ENCODE measurements at regions not wholly inside any gene's neighbourhood (a gene's known extent, or its start where the extent isn't known, plus 50 kb on each side); places are given as distances from the start of the nearest gene placed in this dataset.

- H3K4me3 Mint-ChIP-seq (ENCODE audit: unreplicated experiment), result no peak overlapping the region
- intact Hi-C loops (cut with micrococcal nuclease; ENCODE audit: unreplicated experiment), result no loop called here
- H3K27me3 ChIP-seq (replicated peaks; ENCODE audit: control insufficient read depth, insufficient read depth, low read length), result no peaks in the 10 kb centered on the region
- H3K27me3 Mint-ChIP-seq (ENCODE audit: insufficient read depth, unreplicated experiment), result no peaks in the 10 kb centered on the region
- H3K9me3 Mint-ChIP-seq (ENCODE audit: unreplicated experiment), result no peaks in the 10 kb centered on the region
- POLR2A ChIA-PET, result no interaction called here
- no peak for TF ChIP-seq CTCF (IDR thresholded peaks at IDR 0.05; ENCODE audit: insufficient read depth in 1 of 2, low read depth in 1 of 2, low read length in 1 of 2, severe bottlenecking in 1 of 2, unreplicated experiment in 1 of 2)
- no peaks in the 10 kb centered on the region for H3K36me3 ChIP-seq (ENCODE audit: control insufficient read depth, insufficient read depth, low read length)
- CTCF ChIA-PET, result no interaction called here
- no peaks in the 10 kb centered on the region for H3K4me1 Mint-ChIP-seq (ENCODE audit: low read depth, unreplicated experiment)
- H3K36me3 Mint-ChIP-seq (ENCODE audit: insufficient read depth, unreplicated experiment), result no peaks in the 10 kb centered on the region
- H3K4me3 ChIP-seq (ENCODE audit: low read depth, low read length), result no peak overlapping the region
- H3K9me3 ChIP-seq, result no peaks in the 10 kb centered on the region
- no peak for DNase-seq
- no TSS peak for BruUV-seq (replicated peaks)
- no peaks in the 10 kb centered on the region for H3K4me1 ChIP-seq
- no peak overlapping the region for H3K27ac Mint-ChIP-seq (ENCODE audit: unreplicated experiment)
These were observed 58.1 kb downstream of the SOCS3 start for GRCh38 chr17:78301821-78302213.

GRCh38 chr17:78300962-78301820 lies 58.7 kb downstream of the SOCS3 start:
- Histone ChIP-seq H3K36me3 (ENCODE audit: control insufficient read depth, insufficient read depth, low read length) (no peaks in the 10 kb centered on the region), H3K4me3 (ENCODE audit: low read depth, low read length) (no peak overlapping the region), H3K9me3 (no peaks in the 10 kb centered on the region), H3K4me1 (no peaks in the 10 kb centered on the region), H3K27me3 (replicated peaks; ENCODE audit: control insufficient read depth, insufficient read depth, low read length) (no peaks in the 10 kb centered on the region)
- TF ChIP-seq CTCF (IDR thresholded peaks at IDR 0.05; ENCODE audit: insufficient read depth in 1 of 2, low read depth in 1 of 2, low read length in 1 of 2, severe bottlenecking in 1 of 2, unreplicated experiment in 1 of 2), result no peak
- CTCF ChIA-PET, result no interaction called here
- no peak for DNase-seq
- BruUV-seq (replicated peaks), result no TSS peak
- no peaks in the 10 kb centered on the region for H3K36me3 Mint-ChIP-seq (ENCODE audit: insufficient read depth, unreplicated experiment)
- H3K27me3 Mint-ChIP-seq (ENCODE audit: insufficient read depth, unreplicated experiment), result no peaks in the 10 kb centered on the region
- POLR2A ChIA-PET, result no interaction called here
- no peaks in the 10 kb centered on the region for H3K4me1 Mint-ChIP-seq (ENCODE audit: low read depth, unreplicated experiment)
- intact Hi-C loops (cut with micrococcal nuclease; ENCODE audit: unreplicated experiment), result no loop called here
- H3K9me3 Mint-ChIP-seq (ENCODE audit: unreplicated experiment), result no peaks in the 10 kb centered on the region
- H3K27ac Mint-ChIP-seq (ENCODE audit: unreplicated experiment), result no peak overlapping the region
- H3K4me3 Mint-ChIP-seq (ENCODE audit: unreplicated experiment), result no peak overlapping the region

- H3K4me1 Mint-ChIP-seq (ENCODE audit: low read depth, unreplicated experiment), result no peaks in the 10 kb centered on the region
- no peaks in the 10 kb centered on the region for H3K9me3 ChIP-seq
- DNase-seq, result no peak
- H3K4me3 ChIP-seq (ENCODE audit: low read depth, low read length), result no peak overlapping the region
- no peaks in the 10 kb centered on the region for H3K36me3 Mint-ChIP-seq (ENCODE audit: insufficient read depth, unreplicated experiment)
- POLR2A ChIA-PET, result no interaction called here
- H3K27me3 ChIP-seq (replicated peaks; ENCODE audit: control insufficient read depth, insufficient read depth, low read length), result no peaks in the 10 kb centered on the region
- CTCF ChIA-PET, result interaction anchor here (1.0 kb wide), 1 partner anchor 10 kb away, joined by 4 read pairs; no protein-coding TSS in a partner anchor
- no peak for TF ChIP-seq CTCF (IDR thresholded peaks at IDR 0.05; ENCODE audit: insufficient read depth in 1 of 2, low read depth in 1 of 2, low read length in 1 of 2, severe bottlenecking in 1 of 2, unreplicated experiment in 1 of 2)
- H3K36me3 ChIP-seq (ENCODE audit: control insufficient read depth, insufficient read depth, low read length), result no peaks in the 10 kb centered on the region
- intact Hi-C loops (cut with micrococcal nuclease; ENCODE audit: unreplicated experiment), result no loop called here
- no peaks in the 10 kb centered on the region for H3K27me3 Mint-ChIP-seq (ENCODE audit: insufficient read depth, unreplicated experiment)
- no peak overlapping the region for H3K27ac Mint-ChIP-seq (ENCODE audit: unreplicated experiment)
- no peaks in the 10 kb centered on the region for H3K9me3 Mint-ChIP-seq (ENCODE audit: unreplicated experiment)
- H3K4me1 ChIP-seq, result no peaks in the 10 kb centered on the region
- no peak overlapping the region for H3K4me3 Mint-ChIP-seq (ENCODE audit: unreplicated experiment)
- no TSS peak for BruUV-seq (replicated peaks)
These were observed 60.8 kb downstream of the SOCS3 start for GRCh38 chr17:78299049-78299448.

Data from Caco-2 (cell line).